ENCODE measurements at regions not wholly inside any gene's neighbourhood (a gene's known extent, or its start where the extent isn't known, plus 50 kb on each side); places are given as distances from the start of the nearest gene placed in this dataset.

DNA sequence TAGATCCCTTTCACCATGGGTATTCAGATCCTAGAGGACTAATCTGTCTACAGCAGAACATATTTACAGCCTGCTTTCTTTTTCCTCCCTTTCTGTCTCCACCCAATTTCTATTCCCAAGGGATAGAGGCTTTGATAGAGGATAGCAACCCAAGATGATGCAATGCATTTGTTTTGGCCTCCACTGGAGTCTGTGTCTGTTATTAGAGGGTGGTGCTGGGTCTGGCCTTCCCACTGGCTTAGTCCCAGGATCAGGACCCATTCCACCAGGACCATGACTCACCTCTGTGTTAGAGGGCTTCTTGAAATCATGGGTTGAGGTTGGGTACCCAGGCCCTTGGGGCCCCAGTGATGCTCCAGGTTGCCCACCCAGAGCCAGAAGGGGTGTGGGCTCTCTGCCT lies 239.7 kb upstream of the TNP1 start:
- TF ChIP-seq CTCF (IDR thresholded peaks at IDR 0.05): no peak
- TF ChIP-seq POLR2A (IDR thresholded peaks at IDR 0.05): no peak

Measured in body of pancreas (tissue), 4 donors.